B cell (primary cell): ENCODE measurements at regions not wholly inside any gene's neighbourhood (a gene's known extent, or its start where the extent isn't known, plus 50 kb on each side); places are given as distances from the start of the nearest gene placed in this dataset.

Source experiments
- ATAC-seq: fragments of 200-7000 bp; cut with Tn5 transposase; one replicate; pipeline ENCODE4 v1.10.0; 2021; ENCODE audit warnings: low read depth, mild to moderate bottlenecking, moderate number of reproducible peaks, moderate library complexity
- CTCF ChIA-PET: fragments of 350-600 bp; sonication (Branson Sonifier 250); formaldehyde crosslinking; loops from one replicate; lab custom pipeline; 2021; ENCODE audit warnings: antibody characterized with exemption, inconsistent platforms; lab: Charles Lee
- POLR2A ChIA-PET: fragments of 350-600 bp; sonication (Branson Sonifier 250); formaldehyde crosslinking; loops from one replicate; lab custom pipeline; 2021; ENCODE audit warnings: antibody characterized with exemption; lab: Charles Lee
- DNase-seq: peaks from one replicate; pipeline ENCODE4 v3.0.0; 2013
- H2AFZ ChIP-seq: 2 replicates; pipeline ENCODE4 v1.6.1; 2012; ENCODE audit warnings: mild to moderate bottlenecking, low read depth, low read length; ENCODE audit not compliant: insufficient read depth, poor library complexity, severe bottlenecking
- H3K27ac ChIP-seq, 2 donors: 1 replicate in 1 of 2; 2 replicates in 1 of 2; pipeline ENCODE4 v1.5.1; 2012 to 2013; ENCODE audit warnings: low read length in 2 of 2, mild to moderate bottlenecking in 2 of 2, moderate library complexity in 1 of 2
- H3K27me3 ChIP-seq, 4 experiments: fragments of 200-600 bp in 1 of 4; sonication (generic) in 1 of 4; replicated peaks in 1 of 4; 1 replicate in 2 of 4; 2 replicates in 2 of 4; pipeline versions ENCODE4 v1.6.1 to v1.7.0; 2013 to 2016; ENCODE audit warnings: low read length in 3 of 4, mild to moderate bottlenecking in 2 of 4, mixed read lengths in 1 of 4, moderate library complexity in 1 of 4; ENCODE audit not compliant: insufficient read depth in 4 of 4, control insufficient read depth in 3 of 4; ENCODE audit errors: control extremely low read depth in 1 of 4
- H3K36me3 ChIP-seq, 2 experiments: replicated peaks in 1 of 2; 1 replicate in 1 of 2; 2 replicates in 1 of 2; pipeline versions ENCODE4 v1.6.1 to v1.7.1; 2013; ENCODE audit warnings: low read length in 1 of 2; ENCODE audit not compliant: insufficient read depth in 2 of 2, control insufficient read depth in 1 of 2; ENCODE audit errors: control extremely low read depth in 1 of 2, extremely low read depth in 1 of 2
- H3K4me1 ChIP-seq, 2 donors: fragments of 200-600 bp in 1 of 2; sonication (generic) in 1 of 2; 1 replicate in 1 of 2; 2 replicates in 1 of 2; pipeline versions ENCODE4 v1.5.1 to v1.6.1; 2013 to 2017; ENCODE audit warnings: low read length in 2 of 2; ENCODE audit not compliant: control insufficient read depth in 2 of 2, insufficient read depth in 2 of 2
- H3K4me2 ChIP-seq: replicated peaks from 2 replicates; pipeline ENCODE3; 2012; ENCODE audit warnings: mild to moderate bottlenecking, low read depth, low read length; ENCODE audit not compliant: poor library complexity, severe bottlenecking
- H3K4me3 ChIP-seq, 5 experiments: fragments of 200-600 bp in 1 of 5; sonication (generic) in 1 of 5; 1 replicate in 3 of 5; 2 replicates in 2 of 5; pipeline versions ENCODE4 v1.5.1 to v1.7.0; 2011 to 2016; ENCODE audit warnings: low read length in 4 of 5, mild to moderate bottlenecking in 4 of 5, low read depth in 2 of 5, control low read depth in 1 of 5, moderate library complexity in 1 of 5; ENCODE audit not compliant: insufficient read depth in 1 of 5; ENCODE audit errors: control extremely low read depth in 1 of 5, extremely low read depth in 1 of 5
- H3K79me2 ChIP-seq: fragments of 200-600 bp; sonication (generic); one replicate; pipeline ENCODE4 v1.6.0; 2016; ENCODE audit warnings: low read length; ENCODE audit not compliant: control insufficient read depth, insufficient read depth
- H3K9ac ChIP-seq: fragments of 200-600 bp; sonication (generic); 2 replicates; pipeline ENCODE4 v1.6.1; 2017; ENCODE audit warnings: mild to moderate bottlenecking, low read length, moderate library complexity
- H3K9me3 ChIP-seq, 3 donors: one replicate each; pipeline versions ENCODE4 v1.6.1 to v1.7.1; 2013; ENCODE audit warnings: low read length in 2 of 3; ENCODE audit not compliant: control insufficient read depth in 2 of 3, insufficient read depth in 1 of 3; ENCODE audit errors: control extremely low read depth in 1 of 3
- H4K20me1 ChIP-seq: 2 replicates; pipeline ENCODE4 v1.6.0; 2012; ENCODE audit warnings: mild to moderate bottlenecking, low read length; ENCODE audit not compliant: insufficient read depth, control insufficient read depth, poor library complexity, severe bottlenecking
- H3K27ac Mint-ChIP-seq: one replicate; pipeline ENCODE4 v1.8.0; 2021; ENCODE audit warnings: mixed read lengths
- H3K27me3 Mint-ChIP-seq: one replicate; pipeline ENCODE4 v1.8.0; 2021; ENCODE audit warnings: mixed read lengths
- H3K4me1 Mint-ChIP-seq: one replicate; pipeline ENCODE4 v1.8.0; 2021; ENCODE audit warnings: mixed read lengths
- H3K4me3 Mint-ChIP-seq: one replicate; pipeline ENCODE4 v1.8.0; 2021; ENCODE audit warnings: mixed read lengths
- H3K9me3 Mint-ChIP-seq: one replicate; pipeline ENCODE4 v1.8.0; 2022; ENCODE audit warnings: mixed read lengths; ENCODE audit not compliant: insufficient read depth
- EZH2 ChIP-seq: IDR thresholded peaks from 2 replicates; pipeline ENCODE4 v1.6.1; 2012; ENCODE audit warnings: borderline replicate concordance, low read depth, mild to moderate bottlenecking, moderate library complexity, low read length; ENCODE audit not compliant: insufficient read depth, poor library complexity, severe bottlenecking
- WGBS: methylation state at CpG from one replicate; pipeline ENCODE4 v1.1.5; 2013; ENCODE audit warnings: missing lambda C conversion rate; ENCODE audit not compliant: insufficient coverage; 5-methylcytosine and 5-hydroxymethylcytosine counted together
- intact Hi-C: fragments of 100-400 bp; cut with micrococcal nuclease; formaldehyde crosslinking; loops from one replicate; pipeline ENCODE4 v1.10.0; 2022
- TF ChIP-seq, protein P1 (sequence below): fragments of 200-600 bp; IDR thresholded peaks from one replicate; pipeline ENCODE4 v1.8.0; 2022; ENCODE audit warnings: antibody characterized with exemption, mild to moderate bottlenecking

- H3K27me3 Mint-ChIP-seq: no peaks in the 10 kb centered on the region
- H3K9me3 Mint-ChIP-seq: peaks cover 6% of the 10 kb centered on the region
- Histone ChIP-seq H3K79me2 (no peaks in the 10 kb centered on the region), H3K27me3 (no peaks in the 10 kb centered on the region), H2AFZ (no peak overlapping the region), H3K36me3 (no peaks in the 10 kb centered on the region), H3K4me3 (no peak overlapping the region), H3K9me3 (no peaks in the 10 kb centered on the region), H3K4me2 (no peak overlapping the region), H3K4me1 (no peaks in the 10 kb centered on the region), H3K27ac (no peak overlapping the region), H3K9ac (no peak overlapping the region), H4K20me1 (no peaks in the 10 kb centered on the region)
- DNase-seq: no peak
- H3K27ac Mint-ChIP-seq: no peak overlapping the region
- no CpG with 5 or more reads among the region's 1 CpG for WGBS
- no peak overlapping the region for H3K4me3 Mint-ChIP-seq
- no peak for ATAC-seq
- ChIA-PET CTCF (no interaction called here), POLR2A (no interaction called here)
- no peaks in the 10 kb centered on the region for H3K4me1 Mint-ChIP-seq
- TF ChIP-seq EZH2: no peak
- TF ChIP-seq, protein P1, sequence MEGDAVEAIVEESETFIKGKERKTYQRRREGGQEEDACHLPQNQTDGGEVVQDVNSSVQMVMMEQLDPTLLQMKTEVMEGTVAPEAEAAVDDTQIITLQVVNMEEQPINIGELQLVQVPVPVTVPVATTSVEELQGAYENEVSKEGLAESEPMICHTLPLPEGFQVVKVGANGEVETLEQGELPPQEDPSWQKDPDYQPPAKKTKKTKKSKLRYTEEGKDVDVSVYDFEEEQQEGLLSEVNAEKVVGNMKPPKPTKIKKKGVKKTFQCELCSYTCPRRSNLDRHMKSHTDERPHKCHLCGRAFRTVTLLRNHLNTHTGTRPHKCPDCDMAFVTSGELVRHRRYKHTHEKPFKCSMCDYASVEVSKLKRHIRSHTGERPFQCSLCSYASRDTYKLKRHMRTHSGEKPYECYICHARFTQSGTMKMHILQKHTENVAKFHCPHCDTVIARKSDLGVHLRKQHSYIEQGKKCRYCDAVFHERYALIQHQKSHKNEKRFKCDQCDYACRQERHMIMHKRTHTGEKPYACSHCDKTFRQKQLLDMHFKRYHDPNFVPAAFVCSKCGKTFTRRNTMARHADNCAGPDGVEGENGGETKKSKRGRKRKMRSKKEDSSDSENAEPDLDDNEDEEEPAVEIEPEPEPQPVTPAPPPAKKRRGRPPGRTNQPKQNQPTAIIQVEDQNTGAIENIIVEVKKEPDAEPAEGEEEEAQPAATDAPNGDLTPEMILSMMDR: no peak
- intact Hi-C loops: no loop called here
Observed at GRCh38 chr3:79973482-79973881, 205.7 kb upstream of the ROBO1 start.

GRCh38 chr3:79968418-79968817 is 200.6 kb upstream of the ROBO1 start:
- H2AFZ ChIP-seq: no peak overlapping the region
- DNase-seq: no peak
- no peak overlapping the region for H3K27ac ChIP-seq
- no peaks in the 10 kb centered on the region for H3K9me3 Mint-ChIP-seq
- peaks cover 0 to 4% (median 0%) of the 10 kb centered on the region in 3 donors for H3K9me3 ChIP-seq
- H3K4me1 ChIP-seq: no peaks in the 10 kb centered on the region
- no peak overlapping the region for H3K4me2 ChIP-seq
- H4K20me1 ChIP-seq: no peaks in the 10 kb centered on the region
- no peak overlapping the region for H3K27ac Mint-ChIP-seq
- intact Hi-C loops: no loop called here
- POLR2A ChIA-PET: no interaction called here
- H3K36me3 ChIP-seq: no peaks in the 10 kb centered on the region
- H3K4me1 Mint-ChIP-seq: no peaks in the 10 kb centered on the region
- H3K9ac ChIP-seq: no peak overlapping the region
- no peaks in the 10 kb centered on the region for H3K27me3 Mint-ChIP-seq
- no peak for ATAC-seq
- no CpG with 5 or more reads among the region's 1 CpG for WGBS
- CTCF ChIA-PET: no interaction called here
- H3K4me3 Mint-ChIP-seq: no peak overlapping the region
- no peaks in the 10 kb centered on the region for H3K79me2 ChIP-seq
- H3K27me3 ChIP-seq: no peaks in the 10 kb centered on the region
- no peak overlapping the region for H3K4me3 ChIP-seq
- no peak for TF ChIP-seq EZH2
- TF ChIP-seq, protein P1: no peak
